Astrocyte (in vitro differentiated cells and primary cell): ENCODE measurements at regions not wholly inside any gene's neighbourhood (a gene's known extent, or its start where the extent isn't known, plus 50 kb on each side); places are given as distances from the start of the nearest gene placed in this dataset.

Experiments
- EZH2 ChIP-seq: IDR thresholded peaks from 2 replicates; pipeline ENCODE4 v1.6.1; 2012; ENCODE audit warnings: mild to moderate bottlenecking, low read length, inconsistent platforms; ENCODE audit not compliant: insufficient read depth
- TF ChIP-seq, protein P1 (sequence below): IDR thresholded peaks from 2 replicates; pipeline ENCODE4 v1.5.1; 2011; ENCODE audit warnings: low read depth, mild to moderate bottlenecking, inconsistent platforms, low read length, moderate library complexity; ENCODE audit not compliant: insufficient read depth

DNA sequence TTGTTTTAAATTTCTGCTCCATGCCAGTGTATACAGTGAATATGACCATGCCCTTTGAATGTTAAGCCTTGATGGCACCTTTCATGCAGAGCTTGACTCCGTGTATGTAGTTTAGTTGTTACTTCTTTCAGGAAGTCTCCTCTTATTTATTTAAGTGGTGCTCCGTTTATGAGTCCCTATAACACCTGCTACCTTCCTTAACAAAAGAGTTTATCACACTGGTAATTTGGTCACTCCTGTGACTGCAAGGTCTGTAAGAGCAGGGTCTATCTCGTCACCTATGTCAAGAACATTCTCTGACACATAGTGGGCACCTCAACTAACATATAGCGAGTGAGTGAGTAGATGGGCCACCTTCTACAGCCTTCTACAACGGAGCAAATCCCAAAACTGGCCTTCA is 152.5 kb downstream of the CCDC34 start:
- TF ChIP-seq, protein P1, sequence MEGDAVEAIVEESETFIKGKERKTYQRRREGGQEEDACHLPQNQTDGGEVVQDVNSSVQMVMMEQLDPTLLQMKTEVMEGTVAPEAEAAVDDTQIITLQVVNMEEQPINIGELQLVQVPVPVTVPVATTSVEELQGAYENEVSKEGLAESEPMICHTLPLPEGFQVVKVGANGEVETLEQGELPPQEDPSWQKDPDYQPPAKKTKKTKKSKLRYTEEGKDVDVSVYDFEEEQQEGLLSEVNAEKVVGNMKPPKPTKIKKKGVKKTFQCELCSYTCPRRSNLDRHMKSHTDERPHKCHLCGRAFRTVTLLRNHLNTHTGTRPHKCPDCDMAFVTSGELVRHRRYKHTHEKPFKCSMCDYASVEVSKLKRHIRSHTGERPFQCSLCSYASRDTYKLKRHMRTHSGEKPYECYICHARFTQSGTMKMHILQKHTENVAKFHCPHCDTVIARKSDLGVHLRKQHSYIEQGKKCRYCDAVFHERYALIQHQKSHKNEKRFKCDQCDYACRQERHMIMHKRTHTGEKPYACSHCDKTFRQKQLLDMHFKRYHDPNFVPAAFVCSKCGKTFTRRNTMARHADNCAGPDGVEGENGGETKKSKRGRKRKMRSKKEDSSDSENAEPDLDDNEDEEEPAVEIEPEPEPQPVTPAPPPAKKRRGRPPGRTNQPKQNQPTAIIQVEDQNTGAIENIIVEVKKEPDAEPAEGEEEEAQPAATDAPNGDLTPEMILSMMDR, result no peak
- no peak for TF ChIP-seq EZH2
